HG03342 (cell line): ENCODE measurements at regions not wholly inside any gene's neighbourhood (a gene's known extent, or its start where the extent isn't known, plus 50 kb on each side); places are given as distances from the start of the nearest gene placed in this dataset.
"Not testable (repeated sequence)": the region's sequence is repeated elsewhere in the genome, so short reads cannot be mapped to it uniquely, and the experiment has no call there.

Experiments
- ATAC-seq: cut with Tn5 transposase; IDR thresholded peaks from one replicate; pipeline ENCODE4 v1.9.1; 2021; ENCODE audit warnings: mild to moderate bottlenecking, moderate library complexity; ENCODE audit not compliant: unreplicated experiment

GRCh38 chr14:43135877-43136411, 1371.1 kb downstream of the FSCB start:
- ATAC-seq, result no peak

GRCh38 chr14:43132441-43132840, 1374.6 kb downstream of the FSCB start:
- no peak for ATAC-seq

DNA sequence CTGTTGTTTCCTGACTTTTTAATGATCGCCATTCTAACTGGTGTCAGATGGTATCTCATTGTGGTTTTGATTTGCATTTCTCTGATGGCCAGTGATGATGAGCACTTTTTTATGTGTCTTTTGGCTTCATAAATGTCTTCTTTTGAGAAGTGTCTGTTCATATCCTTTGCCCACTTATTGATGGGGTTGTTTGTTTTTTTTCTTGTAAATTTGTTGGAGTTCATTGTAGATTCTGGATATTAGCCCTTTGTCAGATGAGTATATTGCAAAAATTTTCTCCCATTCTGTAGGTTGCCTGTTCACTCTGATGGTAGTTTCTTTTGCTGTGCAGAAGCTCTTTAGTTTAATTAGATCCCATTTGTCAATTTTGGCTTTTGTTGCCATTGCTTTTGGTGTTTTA, 1378.7 kb downstream of the FSCB start:
- not testable (repeated sequence) for ATAC-seq

DNA sequence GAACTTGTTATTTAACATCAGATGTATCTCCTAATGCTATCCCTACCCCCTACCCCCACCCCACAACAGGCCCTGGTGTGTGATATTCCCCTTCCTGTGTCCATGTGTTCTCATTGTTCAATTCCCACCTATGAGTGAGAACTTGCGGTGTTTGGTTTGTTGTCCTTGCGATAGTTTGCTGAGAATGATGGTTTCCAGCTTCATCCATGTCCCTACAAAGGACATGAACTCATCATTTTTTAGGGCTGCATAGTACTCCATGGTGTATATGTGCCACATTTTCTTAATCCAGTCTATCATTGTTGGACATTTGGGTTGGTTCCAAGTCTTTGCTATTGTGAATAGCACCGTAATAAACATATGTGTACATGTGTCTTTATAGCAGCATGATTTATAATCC, 1379.2 kb downstream of the FSCB start:
- not testable (repeated sequence) for ATAC-seq

DNA sequence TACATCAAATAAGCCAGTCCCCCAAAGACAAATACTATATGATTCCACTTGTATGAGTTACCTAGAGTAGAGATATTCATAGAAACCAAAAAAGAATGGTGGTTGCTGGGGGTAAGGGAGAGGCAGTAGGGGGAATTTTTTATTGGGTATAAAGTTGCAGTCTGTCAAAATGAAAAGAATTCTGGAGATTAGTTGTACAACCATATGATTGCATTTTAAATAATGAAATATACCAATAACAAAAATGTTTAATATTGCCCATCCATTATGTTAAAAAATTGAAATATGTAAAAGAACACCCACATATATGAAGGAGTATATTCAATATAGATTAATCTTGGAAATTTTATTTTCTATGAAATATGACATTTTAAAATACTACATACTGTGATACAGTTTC, 1383.5 kb downstream of the FSCB start:
- ATAC-seq, result no peak

DNA sequence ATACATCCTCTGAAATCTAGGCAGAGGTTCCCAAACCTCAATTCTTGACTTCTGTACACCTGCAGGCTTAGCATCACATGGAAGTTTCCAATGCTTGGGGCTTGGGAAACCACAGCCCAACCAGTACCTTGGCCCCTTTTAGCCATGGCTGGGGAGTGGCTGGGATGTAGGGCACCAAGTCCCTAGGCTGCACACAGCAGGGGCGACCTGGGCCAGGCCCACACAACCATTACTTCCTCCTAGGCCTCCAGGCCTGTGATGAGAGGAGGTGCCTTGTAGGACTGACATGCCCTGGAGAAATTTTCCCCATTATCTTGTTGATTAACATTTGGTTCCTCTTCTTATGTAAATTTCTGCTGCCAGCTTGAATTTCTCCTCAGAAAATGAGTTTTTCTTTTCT, 1387.4 kb downstream of the FSCB start:
- ATAC-seq, result no peak

DNA sequence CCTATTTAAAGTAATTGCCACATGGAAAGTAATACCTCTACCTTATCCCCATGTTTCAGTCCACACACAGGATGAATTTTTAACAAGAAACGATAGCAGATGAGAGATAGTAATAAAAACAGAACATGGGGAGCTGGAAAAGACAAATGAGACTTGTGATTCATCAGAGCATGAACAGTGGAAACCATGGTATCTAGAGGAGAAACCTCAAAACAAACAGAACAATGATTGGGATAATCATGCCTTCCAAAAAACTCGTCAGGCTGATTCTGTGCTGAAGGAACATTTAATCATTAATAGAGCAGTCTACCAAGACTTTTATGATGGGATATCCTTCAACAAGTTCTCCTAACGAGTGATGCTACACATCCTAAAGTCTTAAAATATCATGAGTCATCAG, 1390.7 kb downstream of the FSCB start:
- ATAC-seq, result no peak

- no peak for ATAC-seq
Observed at GRCh38 chr14:43105305-43105704, 1401.8 kb downstream of the FSCB start.

- no peak for ATAC-seq
Observed at GRCh38 chr14:43090380-43090779, 1416.7 kb downstream of the FSCB start.

- no peak for ATAC-seq
Observed at GRCh38 chr14:43087666-43088065, 1419.4 kb downstream of the FSCB start.

DNA sequence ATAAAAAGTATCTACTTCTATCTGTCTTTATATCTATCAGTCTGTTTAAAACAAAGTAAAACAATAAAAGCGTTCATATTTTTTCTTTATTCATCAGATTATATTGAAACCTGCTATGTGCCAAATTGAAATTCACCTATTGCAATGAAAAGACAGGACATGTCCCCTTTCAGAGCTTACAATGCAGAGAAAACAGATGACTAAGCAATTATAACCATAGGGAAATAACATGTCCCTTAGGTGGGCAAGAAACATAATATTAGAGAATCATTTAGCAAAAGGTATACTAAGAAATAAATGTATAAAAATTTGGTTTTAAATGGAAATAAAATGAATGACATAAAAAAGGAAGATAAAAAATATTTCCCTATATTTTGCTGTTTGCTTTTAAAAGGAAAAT, 1421.3 kb downstream of the FSCB start:
- no peak for ATAC-seq

DNA sequence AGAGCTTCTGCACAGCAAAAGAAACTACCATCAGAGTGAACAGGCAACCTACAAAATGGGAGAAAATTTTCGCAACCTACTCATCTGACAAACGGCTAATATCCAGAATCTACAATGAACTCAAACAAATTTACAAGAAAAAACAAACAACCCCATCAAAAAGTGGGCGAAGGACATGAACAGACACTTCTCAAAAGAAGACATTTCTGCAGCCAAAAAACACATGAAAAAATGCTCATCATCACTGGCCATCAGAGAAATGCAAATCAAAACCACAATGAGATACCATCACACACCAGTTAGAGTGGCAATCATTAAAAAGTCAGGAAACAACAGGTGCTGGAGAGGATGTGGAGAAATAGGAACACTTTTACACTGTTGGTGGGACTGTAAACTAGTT, 1439.7 kb downstream of the FSCB start:
- not testable (repeated sequence) for ATAC-seq

- ATAC-seq, result no peak
Observed at GRCh38 chr14:43056106-43056505, 1449.4 kb downstream of the LRFN5 start.

- ATAC-seq, result no peak
Observed at GRCh38 chr14:43052897-43053296, 1446.2 kb downstream of the LRFN5 start.

GRCh38 chr14:43043850-43044249, 1437.2 kb downstream of the LRFN5 start:
- no peak for ATAC-seq

DNA sequence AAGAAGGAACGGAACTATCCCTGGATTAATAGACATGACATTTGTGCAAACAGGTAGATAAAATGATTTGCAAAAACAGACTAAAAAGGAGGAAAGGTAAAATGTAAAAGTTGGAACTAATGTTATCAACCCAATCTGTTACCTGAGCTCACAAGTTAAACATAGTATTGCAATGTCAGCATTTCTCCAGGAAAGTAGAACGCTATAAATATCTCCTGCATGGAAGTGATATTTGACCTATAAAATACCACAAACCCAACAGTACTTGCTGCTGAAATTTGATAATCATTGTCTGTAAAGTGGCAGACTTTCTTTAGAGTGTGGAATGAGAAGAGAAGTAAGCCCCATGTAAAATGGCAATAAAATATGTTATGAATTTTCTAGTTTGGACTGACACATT, 1435.7 kb downstream of the LRFN5 start:
- ATAC-seq, result no peak

DNA sequence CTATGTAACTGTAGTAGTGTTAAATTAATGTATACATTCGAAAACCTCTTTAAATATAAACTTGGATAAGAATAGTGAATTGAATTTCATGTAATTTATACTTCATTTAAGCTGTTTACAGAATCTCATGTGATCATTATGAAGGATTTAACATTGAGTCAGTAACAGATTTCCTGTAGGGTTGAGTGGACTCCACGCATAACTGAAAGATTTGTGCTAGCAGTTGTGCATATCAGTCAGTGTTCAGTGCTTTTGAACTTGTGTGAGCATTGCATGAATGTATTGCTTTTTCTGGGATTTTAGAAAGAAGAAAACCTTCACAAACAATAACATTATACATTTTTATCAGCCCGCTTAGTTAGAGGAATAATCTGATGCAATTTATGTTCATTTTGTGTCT, 1435.3 kb downstream of the LRFN5 start:
- no peak for ATAC-seq

GRCh38 chr14:43041207-43041606, 1434.5 kb downstream of the LRFN5 start:
- ATAC-seq, result no peak

DNA sequence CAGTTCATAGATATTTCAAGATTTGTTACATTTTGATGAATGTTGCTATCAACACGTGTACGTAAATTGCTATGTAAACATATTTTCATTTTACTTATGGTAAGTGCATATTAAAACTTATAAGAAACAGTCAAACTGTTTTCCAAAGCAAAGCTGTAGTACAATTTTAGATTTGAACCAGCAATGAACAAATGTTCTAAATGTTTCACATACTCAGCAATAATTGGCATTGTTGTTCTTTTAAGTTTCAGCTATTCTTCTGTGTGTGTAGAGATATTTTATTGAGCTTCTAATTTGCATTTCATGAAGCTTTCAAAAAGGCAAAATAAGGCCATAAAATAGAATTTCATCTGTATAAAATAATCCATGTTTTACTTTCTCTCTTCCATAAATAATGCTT, 1433.2 kb downstream of the LRFN5 start:
- no peak for ATAC-seq

DNA sequence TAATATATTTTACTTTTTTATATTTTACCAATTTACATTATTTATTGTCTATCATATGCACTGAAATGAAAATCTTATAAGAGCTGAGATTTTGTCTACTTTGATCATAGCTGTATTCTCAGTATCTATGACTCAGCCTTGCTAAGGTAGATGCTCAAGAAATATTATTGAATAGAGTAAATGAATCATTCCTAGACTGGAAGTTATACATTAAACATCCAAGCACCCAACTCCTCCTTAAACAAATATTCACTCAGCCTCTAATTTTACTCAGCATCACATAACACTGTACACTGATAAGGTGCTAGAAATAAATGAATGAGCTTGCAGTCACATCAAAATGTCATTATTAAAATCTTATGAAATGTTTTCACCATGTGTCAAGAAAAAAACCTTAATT, 1424.9 kb downstream of the LRFN5 start:
- ATAC-seq, result no peak

DNA sequence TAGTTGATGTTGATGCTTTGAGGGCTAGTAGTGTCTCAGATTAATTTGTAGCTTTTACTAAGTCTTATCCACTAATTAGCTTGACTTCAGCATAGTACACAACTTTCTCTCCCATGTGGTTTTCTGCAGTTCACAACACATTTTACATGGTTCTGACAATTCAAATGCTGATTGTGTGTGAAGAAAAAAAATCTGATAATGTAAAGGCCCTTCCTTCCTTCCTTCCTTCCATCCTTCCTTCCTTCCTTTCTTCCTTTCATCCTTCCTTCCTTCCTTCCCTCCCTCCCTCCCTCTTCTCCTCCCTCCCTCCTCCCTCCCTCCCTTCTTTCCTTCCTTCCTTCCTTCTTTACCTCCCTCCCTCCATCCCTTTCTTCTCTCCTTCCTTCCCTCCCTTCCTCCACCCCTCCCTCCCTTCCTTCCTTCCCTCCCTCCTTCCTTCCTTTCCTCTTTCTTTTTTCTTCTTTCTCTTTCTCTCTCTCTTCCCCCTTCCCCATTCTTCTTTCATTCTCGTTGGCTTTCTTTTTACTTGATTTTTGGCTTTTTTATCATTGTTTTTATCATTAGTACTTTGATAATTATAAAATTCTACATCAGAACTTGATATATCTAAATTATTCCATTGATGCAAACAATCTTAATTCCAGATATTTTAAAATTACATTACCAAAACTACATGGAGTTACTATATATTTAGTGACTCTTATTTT, 1415.6 kb downstream of the LRFN5 start:
- no peak for ATAC-seq

DNA sequence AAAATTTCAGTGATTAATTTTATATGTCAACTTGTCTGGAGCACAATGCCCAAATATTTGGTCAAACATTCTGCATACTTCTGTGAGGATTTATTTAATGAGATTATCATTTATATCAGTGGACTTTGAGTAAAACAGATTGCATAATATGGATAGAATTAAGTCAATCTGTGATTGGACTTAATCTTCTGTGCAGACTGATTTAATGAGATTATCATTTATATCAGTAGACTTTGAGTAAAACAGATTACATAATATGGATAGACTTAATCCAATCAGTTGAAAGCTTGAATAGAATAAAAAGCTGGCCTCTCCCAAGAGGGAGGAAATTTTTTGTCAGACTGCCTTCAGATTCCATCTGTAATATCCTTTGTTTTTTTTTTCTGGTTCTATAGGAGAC, 1413.2 kb downstream of the LRFN5 start:
- ATAC-seq, result no peak

DNA sequence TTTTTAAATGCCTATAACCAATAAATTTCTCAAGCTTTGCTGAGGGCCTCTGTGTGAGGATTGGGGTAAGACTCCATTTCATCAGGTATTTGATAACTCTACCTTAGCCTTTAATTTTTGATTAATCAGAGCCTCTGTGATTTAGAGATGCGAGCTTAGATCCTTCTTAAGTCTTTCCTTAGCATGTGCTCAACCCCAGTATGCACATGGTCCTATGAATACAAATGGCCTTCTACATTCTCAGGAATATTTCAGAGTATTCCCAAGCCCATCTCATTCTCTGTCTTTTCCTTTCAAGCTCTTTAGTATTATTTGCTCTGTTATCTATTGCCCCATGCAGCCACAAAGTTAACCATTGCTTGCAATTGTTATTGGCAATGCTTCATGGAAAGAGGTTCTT, 1407.7 kb downstream of the LRFN5 start:
- ATAC-seq, result no peak
